ENCODE measurements at regions not wholly inside any gene's neighbourhood (a gene's known extent, or its start where the extent isn't known, plus 50 kb on each side); places are given as distances from the start of the nearest gene placed in this dataset.

DNA sequence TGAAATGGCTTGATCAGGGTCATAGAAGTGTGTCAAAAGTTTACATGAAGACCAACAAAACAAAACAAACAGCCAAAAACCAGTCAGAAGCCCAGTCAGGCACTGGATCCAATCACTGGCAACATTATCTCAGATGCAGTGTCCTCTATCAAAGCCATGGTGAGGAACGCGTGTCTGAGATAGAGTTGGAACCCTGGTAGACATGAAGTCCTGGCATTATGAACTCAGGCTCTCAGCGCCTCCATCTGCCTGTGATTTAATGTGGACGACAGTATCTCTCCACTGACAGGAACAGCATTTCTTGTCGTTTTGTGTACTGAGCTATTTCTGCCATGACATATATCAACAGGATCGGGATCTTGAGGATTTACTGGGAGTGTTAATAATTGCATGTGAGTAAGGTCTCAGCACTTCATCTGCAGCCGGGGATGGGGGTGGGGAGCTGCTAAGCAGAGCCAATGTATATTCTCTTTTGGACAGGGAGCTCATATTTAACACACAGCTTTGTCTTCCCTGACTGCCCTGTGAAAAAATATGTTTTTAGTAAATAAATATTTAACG is 1120.0 kb downstream of the IGSF11 start:
- TF ChIP-seq POLR2A (IDR thresholded peaks at IDR 0.05; ENCODE audit: low read length), result no peak
- TF ChIP-seq GATA1 (IDR thresholded peaks at IDR 0.05; ENCODE audit: low read depth, low read length), result no peak
